ENCODE measurements at regions not wholly inside any gene's neighbourhood (a gene's known extent, or its start where the extent isn't known, plus 50 kb on each side); places are given as distances from the start of the nearest gene placed in this dataset.

DNA sequence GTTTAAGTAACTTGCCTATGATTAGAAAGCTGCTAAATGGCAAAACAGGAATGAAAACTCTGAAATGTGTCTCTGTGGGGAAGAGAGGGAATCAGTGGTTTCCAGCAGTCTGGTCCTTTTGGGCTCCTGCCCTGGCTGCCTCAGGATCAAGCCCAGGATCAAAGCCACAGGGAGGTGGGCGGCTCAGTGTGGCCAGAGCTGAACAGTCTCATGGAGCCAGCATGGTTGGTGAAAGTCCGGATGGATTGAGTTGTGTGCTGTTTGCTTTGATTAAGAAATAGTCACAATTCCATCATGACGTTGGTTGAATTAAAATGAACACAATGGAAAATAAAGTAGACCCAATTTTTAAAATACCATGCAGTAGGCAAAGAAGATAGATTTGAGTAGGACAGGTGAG, 344.2 kb downstream of the LPIN1 start:
- no peak for DNase-seq

DNA sequence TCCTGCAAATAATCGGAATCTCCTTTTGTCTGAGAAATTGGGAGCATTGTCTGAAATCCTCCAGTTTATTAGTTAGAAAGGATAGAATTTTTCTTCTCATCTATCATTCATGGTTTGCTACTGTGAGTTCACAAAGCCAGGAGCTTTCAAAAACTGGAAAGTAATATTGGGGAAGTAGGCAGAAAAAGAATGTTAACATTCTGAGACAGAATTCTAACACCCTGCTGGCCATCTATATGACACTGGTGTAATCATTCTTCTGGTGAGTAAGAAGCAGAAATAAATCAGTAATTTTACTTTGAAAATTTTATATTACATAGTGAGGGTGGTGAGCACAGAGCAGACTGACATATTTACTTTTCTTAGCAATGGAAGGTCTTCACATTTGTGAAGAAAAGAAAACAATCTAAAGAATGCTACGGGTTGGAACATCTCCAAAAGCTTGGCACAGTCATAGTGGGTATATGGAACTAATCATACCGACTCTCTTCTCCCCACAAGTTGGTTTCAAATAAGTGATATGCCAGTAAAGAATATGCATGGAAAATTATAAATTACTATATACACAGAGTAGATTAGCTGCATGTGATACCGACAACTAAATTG, 344.9 kb downstream of the LPIN1 start:
- no peak for DNase-seq

DNA sequence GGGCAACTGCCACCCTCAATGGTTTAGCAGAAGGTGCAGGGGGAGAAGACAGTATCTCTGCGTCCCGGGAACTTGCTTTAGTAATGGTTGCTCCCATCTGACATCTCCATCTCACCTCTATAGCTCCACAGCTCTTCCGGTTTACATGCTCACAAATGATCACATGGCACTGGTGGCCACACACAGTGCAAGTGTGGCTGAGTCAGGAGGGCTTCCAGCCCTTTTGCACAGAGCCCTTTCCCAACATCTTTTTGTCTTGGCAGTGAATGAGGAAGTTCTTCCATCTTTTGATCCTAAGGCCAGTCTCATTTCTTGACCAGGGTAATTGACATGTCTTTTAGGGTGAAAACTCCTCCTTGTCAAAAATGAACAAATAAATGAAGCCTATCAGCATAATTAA, 347.7 kb downstream of the LPIN1 start:
- DNase-seq: no peak

DNA sequence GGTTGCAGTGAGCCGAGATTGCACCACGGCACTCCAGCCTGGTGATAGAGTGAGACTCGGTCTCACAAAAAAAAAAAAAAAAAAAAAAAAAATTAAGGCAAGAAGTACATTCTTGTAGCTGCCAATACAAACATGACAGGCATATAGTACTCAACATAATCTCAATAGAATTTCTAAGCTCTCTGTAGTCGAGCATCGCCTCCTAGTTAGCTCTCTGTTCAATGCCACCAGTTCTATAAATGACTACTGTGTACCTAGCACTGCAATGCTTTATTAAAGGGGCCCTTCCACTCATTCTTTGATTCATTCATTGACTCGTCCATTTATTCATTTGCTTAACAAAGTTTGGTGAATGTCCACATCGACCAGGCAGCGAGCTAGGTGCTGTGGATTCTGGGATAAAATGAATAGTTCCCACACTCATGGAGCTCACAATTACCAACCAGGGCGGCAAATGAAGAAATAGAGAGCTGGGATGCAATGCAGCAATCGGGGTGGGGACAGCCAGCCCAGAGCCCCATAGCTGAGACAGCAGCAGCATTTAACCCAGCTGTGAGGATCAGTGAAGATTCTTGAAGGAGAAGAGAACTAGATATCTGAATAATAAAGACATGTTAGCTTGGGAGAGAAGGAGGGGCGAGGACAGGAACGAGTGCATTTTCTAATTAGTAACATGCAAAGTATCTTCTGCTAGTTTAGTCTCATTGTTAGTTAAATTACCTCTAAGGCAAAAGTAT, 349.8 kb downstream of the LPIN1 start:
- DNase-seq: no peak

DNA sequence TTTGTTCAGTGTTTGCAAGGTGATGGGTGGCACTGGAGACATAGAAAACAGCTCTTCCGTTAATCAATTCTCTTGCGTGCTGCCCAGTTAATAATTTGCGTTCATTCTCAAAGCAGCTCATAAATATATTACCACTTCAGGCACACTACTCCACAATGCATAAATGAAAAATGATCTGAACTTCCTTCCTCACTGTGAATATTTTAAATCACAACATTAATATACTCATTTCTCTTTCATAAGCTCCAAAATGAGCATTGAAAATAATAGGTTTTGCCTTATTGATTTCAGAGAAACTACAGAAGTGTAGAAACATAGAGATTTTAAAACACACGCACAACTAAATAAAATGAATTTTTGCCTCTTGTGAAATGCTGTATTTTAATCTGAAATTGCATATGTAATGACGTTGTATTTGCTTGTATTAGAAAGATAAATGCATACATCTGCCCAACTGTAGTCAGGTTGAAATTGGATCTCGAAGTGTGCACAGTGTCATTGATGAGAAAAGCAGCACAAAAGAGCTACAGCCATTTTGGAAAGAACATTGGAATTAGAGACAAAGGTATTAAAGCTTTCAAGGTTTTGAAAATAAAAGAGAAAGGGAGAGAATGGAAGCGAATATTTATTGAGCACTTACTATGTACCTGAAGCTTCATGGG, 350.5 kb downstream of the LPIN1 start:
- DNase-seq: no peak

DNA sequence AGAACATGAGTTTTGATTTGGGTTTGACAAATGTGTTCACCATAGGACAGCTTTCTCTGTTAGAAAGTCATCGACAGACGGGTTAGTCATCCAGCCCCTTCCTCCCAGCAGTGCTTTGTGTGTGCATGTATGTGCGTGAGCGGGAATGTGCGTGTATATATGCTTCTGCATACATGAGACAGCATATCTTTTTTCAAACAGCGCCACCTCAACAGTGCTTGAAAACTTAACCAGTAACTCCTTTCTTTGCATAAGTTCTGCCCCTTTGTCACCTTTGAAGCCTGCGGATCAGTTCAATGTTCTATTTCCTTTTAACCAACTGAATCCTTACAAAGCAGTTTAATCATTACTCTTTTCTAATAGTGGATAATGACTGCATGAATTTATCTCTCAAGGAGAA, 351.4 kb downstream of the LPIN1 start:
- no peak for DNase-seq

DNA sequence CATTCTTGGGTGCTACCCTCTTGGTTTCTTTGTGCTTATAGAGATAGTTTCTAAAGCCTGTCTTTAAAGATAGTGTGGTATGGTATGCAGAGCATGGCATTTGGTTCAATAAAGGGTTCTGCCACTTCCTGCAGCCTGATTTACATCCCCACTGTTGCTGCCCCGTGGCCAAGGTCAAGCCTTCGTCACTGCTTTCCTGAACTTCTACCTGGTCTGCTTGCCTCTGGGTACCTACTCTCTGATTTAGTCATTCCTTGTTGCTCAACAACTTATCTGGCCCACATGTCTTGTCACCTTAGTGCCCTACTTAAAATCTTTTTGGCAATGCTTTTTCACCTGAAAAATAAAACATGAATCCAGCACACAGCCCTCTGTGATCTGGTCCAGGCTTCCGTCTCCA, 352.9 kb downstream of the LPIN1 start:
- no peak for DNase-seq

DNA sequence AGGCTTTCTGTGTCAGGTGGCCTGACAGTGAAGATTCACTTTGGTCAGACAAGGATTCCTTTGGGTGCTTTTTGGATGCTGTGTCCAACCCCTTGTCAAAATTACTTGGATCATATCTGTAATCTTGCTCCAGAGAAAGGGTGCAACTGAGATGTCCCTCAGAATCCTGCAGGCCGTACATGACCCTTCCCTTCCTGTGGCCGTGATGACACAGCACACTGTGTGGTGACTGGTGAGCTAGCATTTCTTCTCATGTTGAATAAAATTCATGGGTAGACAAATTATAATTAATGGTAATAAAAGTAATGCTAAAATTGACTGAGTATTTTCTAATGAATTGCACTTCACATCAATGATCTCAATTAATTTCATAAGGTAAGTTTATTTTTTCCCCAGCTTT, 356.2 kb downstream of the LPIN1 start:
- no peak for DNase-seq

DNA sequence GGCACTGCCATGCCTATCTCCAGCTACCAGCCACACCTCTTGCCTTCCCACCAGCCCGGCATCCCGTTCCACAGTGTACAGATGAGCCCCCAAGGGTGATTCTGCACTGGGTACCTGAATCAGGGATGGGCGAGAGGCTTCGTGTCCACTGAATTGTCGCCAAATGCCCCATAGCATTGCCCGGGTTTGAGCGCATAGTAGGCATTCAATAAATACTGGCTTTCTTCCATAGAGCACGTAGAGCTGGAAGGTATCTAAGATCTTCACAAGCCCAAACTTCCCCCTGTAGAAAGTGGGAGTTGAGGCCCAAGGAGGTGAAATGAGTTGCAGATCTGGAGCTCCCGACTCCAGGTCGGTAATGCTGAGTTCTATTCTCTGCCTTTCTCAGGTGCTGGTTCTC, 358.7 kb downstream of the LPIN1 start:
- DNase-seq: no peak

DNA sequence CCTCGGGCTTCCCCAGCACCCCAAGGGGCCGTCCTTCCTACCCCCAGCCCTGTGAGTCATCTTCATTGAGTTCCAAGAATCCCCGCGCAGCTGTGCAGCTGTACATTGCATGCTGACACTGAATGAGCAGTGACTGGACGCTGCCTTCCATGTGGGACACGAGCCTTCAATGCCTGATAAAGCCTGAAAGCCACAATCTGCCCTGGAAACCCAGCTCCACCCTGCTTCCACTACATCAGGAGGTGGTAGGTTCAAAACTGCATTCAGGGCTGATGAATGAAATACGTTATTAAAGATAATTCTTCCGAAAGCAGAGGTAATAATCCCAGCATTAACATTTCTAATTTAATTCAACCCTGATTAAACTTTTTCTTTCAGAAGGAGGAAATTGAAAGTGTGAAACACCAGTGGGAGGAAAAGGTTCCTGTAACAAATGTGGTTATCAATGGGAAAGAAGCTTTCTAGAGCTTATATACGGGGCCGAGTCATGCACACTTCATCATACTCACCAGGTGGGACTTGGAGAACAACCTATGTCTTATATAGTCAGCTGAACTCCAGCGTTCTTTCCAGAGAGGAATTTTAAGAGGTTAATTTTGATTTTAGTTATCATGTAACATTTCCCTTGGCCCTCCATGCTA, 360.1 kb downstream of the LPIN1 start:
- no peak for DNase-seq

DNA sequence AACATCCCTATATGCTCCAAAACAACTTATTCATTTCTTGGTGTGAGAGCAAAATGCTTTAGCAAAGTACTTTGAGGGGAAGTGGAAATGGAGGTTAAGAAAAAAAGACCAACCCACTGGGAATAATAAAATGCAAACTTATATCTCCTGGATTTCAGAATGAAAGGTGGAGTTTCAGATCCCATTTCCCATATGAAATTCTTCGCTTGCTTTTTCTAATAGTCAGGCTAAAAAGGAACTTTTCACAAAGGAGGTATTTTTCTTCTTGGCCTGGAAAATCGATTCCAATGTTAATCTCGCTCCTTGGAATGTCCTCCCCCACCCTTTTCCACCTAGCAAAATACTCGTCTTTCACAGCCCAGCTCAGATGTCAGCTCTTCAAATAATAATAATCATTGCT, 360.9 kb downstream of the LPIN1 start:
- no peak for DNase-seq

DNA sequence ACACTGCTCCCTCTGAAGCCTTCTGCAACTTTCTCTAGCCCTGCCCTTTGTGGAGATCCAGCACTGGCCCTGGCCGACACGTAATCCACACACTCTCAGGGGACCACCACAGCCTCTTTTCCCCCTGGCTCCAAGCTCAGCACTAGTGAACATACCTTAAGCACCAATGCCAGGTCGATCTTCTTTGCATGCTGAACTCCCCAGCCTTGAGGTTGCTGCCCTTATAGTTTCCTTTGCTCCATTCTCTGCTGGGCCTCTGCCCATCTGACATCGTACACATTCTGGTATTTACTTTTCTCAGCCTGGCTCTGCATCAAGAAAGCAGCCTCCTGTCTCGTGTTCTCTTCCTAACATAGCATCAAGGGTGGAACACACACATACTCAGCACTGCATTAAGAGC, 361.5 kb downstream of the LPIN1 start:
- DNase-seq: no peak

DNA sequence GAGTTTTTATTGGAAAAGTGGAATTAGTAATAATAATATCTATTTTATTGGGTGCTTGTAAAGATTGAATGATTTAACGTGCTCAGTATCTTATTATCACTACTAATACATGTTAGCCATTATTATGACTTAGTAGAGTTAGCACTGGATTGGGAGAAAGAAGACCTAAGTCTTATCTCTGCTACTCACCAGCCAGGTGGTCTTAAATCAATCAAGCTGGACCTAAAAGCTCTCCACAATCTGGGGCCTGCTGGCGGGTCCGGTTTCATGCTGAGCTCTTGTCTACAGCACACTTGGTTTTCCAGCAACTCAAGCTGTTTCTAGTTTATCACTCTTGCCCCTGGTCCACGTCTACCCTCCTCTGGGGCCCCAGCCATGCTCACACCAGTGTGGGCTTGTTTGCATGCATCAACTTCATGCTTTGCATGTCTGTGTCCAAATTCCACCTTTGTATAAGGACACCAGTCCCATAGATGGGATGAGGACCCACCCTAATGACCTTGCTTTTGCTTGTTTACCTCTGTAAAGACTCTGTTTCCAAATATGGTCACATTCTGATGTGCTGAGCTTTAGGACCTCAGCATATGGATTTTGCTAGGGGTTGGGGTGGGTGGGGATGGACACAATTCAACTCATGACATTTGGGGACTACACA, 363.1 kb downstream of the LPIN1 start:
- no peak for DNase-seq

DNA sequence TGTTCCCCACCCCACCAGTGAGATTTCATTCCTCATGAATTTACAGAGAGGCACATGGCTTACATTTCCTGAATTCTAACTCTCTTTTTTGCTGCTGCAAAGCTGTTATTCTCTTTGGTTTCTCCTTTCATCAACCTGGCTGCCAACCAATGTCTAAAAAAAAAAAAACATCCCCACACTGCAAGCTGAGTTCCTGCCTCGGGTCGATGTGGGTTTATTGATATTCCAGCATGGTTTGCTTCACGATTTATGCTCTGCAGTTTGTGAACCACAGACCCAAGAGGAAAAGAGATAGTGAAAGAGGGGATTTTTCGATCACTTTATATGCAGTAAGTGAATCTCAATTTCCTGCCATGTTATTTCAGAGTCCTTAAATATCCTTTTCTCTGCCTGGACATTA, 363.6 kb downstream of the LPIN1 start:
- DNase-seq: no peak

DNA sequence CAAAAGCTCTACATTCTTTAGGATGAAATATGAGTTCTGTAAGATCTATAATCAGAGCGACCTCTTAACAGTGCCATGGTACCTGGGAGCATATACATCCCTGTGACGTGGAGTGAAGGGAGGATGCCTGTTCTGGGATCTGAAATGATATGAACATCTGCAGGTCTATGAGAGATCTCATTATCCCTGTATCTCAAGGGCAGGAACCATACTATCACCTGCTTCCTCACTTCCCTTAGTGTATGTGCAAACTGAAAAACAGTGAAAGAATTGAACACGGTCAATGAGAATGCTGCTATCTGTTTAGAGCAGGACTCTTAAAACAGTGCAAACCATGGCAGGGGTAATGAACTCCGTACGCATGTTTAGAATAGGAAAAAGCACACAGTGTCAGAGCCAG, 364.0 kb downstream of the LPIN1 start:
- no peak for DNase-seq

DNA sequence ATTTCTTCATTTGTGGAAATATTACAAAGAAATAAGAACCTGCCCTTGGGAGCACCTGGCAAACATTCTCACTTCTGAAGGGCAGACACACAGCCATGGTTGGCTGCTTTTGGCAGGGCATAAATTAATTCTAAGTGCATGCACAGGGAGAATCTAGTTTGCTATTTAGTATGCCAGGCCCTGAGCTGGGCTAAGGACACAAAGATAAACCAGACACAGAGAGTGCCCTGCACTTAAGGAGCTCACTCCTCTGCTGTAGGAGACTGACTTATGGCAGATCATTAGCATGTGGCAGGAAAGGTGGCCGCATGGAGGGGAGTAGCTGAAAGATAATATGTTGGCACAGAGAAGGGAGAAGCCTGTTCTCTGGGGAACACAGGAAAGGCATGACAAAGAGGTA, 367.0 kb downstream of the LPIN1 start:
- no peak for DNase-seq

DNA sequence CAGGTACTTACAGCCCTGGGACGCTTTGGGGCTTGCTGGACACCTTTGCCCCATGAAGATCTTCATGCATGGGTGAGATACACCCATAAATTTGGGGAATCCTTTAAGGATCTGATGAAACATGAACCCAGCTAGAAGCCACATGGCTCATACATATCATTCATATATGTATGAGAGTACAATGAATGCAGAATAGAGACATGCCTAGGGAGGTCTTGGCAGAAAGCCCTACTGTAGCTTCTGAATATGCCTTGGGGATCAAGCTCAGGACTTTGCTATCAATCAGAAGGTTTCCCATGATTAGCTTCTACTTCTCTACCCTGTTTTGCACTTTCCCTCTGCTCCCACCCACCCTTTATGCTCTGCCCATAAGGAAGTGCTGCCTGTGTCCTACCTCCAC, 368.4 kb downstream of the LPIN1 start:
- DNase-seq: no peak

DNA sequence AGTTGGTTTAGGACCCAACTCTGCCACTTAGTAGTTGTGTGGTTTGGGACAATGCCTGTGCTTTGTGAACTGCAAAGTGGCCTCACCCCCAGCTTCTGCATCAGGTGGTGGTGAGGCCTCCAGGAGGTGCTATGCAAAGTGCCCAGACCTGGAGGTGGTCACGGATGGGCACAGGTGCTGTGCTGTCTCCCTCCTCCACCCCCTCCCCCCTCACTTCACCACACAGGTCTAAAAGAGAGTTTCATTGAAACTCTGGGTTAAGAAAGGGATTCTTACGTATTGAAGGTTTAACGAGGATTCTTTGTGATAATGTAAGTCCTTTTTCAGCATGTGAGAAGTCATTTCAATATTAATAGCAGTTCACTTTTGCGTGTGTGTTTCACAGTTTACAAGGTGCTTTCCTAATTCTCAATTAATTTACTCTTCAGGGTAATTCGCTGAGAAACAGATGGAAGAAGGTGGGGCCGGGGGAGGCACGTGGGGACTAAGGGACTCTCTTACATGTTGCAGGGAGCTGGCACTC, 369.9 kb downstream of the LPIN1 start:
- no peak for DNase-seq

DNA sequence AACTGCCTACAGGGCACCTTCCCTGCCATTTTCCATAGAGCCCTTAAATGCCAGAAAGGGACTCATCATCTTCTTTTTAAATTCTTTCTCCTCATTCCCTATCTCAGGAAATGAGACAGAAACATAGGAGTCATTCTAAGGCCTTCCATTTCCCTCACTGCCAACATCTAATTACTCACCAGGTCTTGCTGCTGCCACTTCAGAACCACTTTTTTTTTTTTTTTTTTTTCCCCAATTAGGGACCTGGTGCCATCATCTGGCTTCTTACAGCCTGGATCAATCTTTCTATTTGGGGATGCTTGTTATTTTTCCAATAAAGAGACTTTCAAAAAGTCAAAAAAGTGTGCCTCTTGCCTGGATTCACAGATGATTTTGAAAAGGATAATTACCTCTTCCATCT, 373.4 kb downstream of the LPIN1 start:
- DNase-seq: no peak

DNA sequence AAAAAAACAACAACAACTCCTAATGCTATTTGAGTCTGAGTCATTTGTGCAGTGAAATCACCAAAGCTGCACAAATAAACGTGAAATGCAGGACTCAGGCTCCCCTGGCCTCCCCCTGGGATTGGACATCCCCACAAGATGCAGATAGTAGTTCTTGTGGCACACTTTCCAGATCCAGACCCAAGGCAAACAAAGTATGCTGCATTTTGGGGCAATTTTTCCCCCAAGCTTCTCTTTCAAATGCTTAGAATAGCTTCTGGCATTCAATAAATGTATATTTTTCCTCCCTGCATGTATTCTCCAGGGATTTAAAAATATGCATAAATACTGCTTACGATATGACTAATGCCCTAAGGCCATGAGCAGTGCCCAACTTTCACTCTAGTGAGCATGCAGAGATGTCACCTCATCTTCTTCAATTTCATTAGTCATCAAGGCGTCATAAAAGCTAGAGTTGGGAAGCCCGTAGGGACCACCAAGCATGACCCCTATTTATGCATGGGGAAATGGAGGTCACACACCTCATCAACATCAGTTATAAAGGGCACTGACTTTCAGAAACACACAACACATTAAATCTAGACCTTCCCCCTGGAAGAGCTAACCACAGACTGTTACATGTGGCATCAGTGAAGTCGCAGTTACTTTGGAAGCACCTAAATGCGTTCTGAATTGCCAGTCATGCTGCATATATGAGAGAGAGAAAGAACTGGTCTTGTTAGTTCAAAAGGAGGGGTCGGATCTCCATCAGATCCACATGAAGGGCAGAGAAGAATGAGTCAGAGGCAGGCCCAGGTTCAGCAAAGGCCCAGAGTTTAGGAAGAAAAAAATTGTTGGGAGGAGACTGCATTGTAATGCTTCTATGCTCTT, 374.1 kb downstream of the LPIN1 start:
- DNase-seq: no peak

DNA sequence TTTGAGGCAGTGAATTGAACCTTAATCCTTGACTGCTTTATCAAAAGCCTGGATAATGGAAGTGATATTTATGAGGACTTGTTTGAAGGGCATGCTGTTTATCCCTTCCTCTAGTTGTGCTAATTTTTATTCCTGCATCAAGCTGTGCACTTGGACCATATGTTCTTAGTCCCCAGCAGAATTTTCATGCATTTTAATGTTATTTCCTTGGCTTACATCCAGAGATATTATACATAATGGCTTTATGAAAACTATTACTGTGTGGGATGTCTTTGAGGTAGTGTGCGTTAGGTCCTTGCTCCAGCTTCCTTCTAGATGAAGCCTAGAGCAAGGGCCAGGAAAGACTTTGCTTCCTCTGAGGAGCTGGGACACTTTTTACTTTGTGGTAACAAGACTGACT, 378.4 kb downstream of the LPIN1 start:
- DNase-seq: no peak

DNA sequence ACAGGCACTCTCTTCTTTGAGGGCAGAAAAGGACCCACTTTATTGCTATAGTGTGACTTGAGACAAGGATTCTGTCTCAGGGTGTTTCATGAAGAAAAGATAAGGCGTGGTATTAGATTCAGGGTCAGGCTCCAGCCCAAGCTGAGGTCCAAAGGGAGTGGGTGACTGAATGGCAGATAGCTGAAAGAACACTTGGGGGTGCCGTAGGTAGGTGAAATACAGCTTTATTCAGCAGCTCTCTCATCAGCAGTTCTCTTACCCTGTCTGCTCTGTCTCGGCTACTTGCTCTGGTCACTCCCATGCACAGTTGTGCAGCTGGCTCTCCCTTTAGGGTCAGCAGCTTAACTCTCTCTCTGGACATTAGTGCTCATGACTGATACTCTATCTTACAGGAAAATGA, 379.9 kb downstream of the LPIN1 start:
- DNase-seq: no peak

All from DMS79 treated with DMSO at 0.1 percent for 48 hours (cell line).